ENCODE measurements at regions not wholly inside any gene's neighbourhood (a gene's known extent, or its start where the extent isn't known, plus 50 kb on each side); places are given as distances from the start of the nearest gene placed in this dataset.
"Not testable (repeated sequence)": the region's sequence is repeated elsewhere in the genome, so short reads cannot be mapped to it uniquely, and the experiment has no call there.

DNA sequence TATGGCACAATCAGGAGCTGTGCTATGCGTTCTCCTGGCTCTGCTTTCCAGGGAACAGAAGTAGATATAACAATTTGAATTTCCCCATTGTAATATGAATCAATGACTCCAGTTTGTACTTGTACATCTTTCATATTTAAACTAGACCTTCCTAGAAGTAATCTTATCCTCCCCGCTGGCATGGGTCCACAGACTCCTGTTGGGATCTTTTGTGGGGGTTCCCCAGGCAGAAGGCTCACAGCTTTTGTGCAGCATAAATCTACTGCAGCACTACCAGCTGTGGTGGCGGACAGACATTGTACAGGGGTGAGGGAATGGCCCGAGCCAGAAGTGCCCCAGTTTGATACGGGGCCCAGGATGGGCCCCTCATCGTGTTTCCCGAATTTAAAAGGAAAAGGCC, 1042.1 kb downstream of the STPG2 start:
- H3K27ac ChIP-seq (ENCODE audit: low read depth, low read length); H3K4me3 Mint-ChIP-seq; H3K4me1 ChIP-seq (ENCODE audit: insufficient read depth, low read length); H3K27ac Mint-ChIP-seq; POLR2A ChIA-PET; H3K4me3 ChIP-seq (ENCODE audit: low read length); DNase-seq; CTCF ChIA-PET; H3K36me3 Mint-ChIP-seq; H3K27me3 ChIP-seq (ENCODE audit: insufficient read depth, low read length, poor library complexity, severe bottlenecking); H3K9me3 Mint-ChIP-seq; H3K4me1 Mint-ChIP-seq; H3K9me3 ChIP-seq (ENCODE audit: low read length); H3K27me3 Mint-ChIP-seq; H3K36me3 ChIP-seq (ENCODE audit: insufficient read depth, low read length): not testable (repeated sequence)

DNA sequence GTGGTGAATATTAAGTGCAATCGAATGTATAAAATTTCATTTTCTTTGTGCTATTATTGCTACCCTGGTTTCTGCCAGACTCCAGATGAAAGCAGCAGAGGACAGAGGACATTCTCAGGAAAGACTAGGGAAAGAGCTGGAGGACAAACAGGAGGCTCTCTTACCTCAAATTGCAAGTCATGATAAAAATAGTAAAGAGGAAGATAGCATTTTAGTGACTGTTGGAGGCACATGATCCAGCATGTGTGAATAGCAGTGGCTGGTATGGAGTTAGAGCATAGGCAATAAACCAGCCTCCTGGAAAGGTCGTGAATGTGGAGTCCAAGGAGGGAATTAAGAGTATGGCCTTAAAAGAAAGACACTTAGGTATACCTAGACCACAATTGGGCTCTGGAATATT, 1040.0 kb downstream of the STPG2 start:
- POLR2A ChIA-PET = no interaction called here
- H3K27ac ChIP-seq (ENCODE audit: low read depth, low read length) = no peak overlapping the region
- Mint-ChIP-seq H3K36me3 (no peaks in the 10 kb centered on the region), H3K4me3 (no peak overlapping the region), H3K27me3 (no peaks in the 10 kb centered on the region), H3K9me3 (peaks cover 0 to 7% (median 2%) of the 10 kb centered on the region in 5 donors), H3K4me1 (no peaks in the 10 kb centered on the region), H3K27ac (no peak overlapping the region)
- no peak for DNase-seq
- H3K36me3 ChIP-seq (ENCODE audit: insufficient read depth, low read length) = no peaks in the 10 kb centered on the region
- H3K4me3 ChIP-seq (ENCODE audit: low read length) = no peak overlapping the region
- H3K27me3 ChIP-seq (ENCODE audit: insufficient read depth, low read length, poor library complexity, severe bottlenecking) = no peaks in the 10 kb centered on the region
- H3K9me3 ChIP-seq (ENCODE audit: low read length) = no peaks in the 10 kb centered on the region
- H3K4me1 ChIP-seq (ENCODE audit: insufficient read depth, low read length) = no peaks in the 10 kb centered on the region
- CTCF ChIA-PET = no interaction called here

DNA sequence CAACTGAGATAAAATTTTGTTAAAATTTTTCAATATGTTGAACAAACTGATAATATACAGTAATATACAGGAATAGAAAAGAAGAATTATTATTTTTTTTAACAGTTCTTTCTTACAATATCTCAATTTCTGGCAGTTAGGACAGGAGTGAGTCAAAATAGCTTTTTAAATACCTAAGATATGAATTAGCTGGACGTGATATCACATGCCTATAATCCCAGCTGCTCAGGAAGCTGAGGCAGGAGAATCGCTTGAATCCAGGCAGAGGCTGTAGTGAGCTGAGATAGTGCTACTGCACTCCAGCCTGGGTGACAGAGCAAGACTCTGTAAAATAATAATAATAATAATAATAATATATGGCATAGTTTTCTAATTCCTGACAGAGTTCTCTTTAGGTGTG, 1039.3 kb downstream of the STPG2 start:
- no peaks in the 10 kb centered on the region for H3K27me3 Mint-ChIP-seq
- H3K4me1 Mint-ChIP-seq = no peaks in the 10 kb centered on the region
- H3K9me3 Mint-ChIP-seq = peaks cover 0 to 8% (median 2%) of the 10 kb centered on the region in 5 donors
- H3K27ac Mint-ChIP-seq = no peak overlapping the region
- H3K27me3 ChIP-seq (ENCODE audit: insufficient read depth, low read length, poor library complexity, severe bottlenecking) = no peaks in the 10 kb centered on the region
- DNase-seq = no peak
- H3K4me3 ChIP-seq (ENCODE audit: low read length) = no peak overlapping the region
- no peaks in the 10 kb centered on the region for H3K9me3 ChIP-seq (ENCODE audit: low read length)
- H3K4me3 Mint-ChIP-seq = no peak overlapping the region
- H3K4me1 ChIP-seq (ENCODE audit: insufficient read depth, low read length) = no peaks in the 10 kb centered on the region
- no peak overlapping the region for H3K27ac ChIP-seq (ENCODE audit: low read depth, low read length)
- no peaks in the 10 kb centered on the region for H3K36me3 Mint-ChIP-seq
- POLR2A ChIA-PET = no interaction called here
- CTCF ChIA-PET = no interaction called here
- no peaks in the 10 kb centered on the region for H3K36me3 ChIP-seq (ENCODE audit: insufficient read depth, low read length)

DNA sequence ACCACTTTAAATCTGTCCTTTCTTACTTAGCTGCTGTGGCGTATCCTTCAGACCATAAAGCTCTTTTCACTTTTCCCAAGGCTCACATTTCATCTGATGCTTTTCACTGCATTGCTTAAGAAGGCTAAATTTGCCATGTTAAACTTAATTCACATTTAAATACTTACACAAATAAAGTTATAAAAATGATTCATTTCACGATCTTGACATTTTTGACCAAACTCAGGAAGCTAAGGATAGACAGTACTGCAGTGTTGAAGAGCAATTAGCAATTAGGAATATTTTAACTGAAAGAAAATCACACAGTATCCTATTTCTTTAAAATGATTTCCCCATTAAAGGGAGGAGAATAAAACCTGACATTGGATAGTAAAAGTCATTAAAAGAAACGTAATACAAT, 1038.6 kb downstream of the STPG2 start:
- no peak for DNase-seq
- no peaks in the 10 kb centered on the region for H3K9me3 ChIP-seq (ENCODE audit: low read length)
- Mint-ChIP-seq H3K27me3 (no peaks in the 10 kb centered on the region), H3K9me3 (peaks cover 0 to 8% (median 2%) of the 10 kb centered on the region in 5 donors), H3K27ac (no peak overlapping the region), H3K4me3 (no peak overlapping the region), H3K4me1 (no peaks in the 10 kb centered on the region), H3K36me3 (no peaks in the 10 kb centered on the region)
- POLR2A ChIA-PET = no interaction called here
- no peaks in the 10 kb centered on the region for H3K4me1 ChIP-seq (ENCODE audit: insufficient read depth, low read length)
- H3K27ac ChIP-seq (ENCODE audit: low read depth, low read length) = no peak overlapping the region
- no peaks in the 10 kb centered on the region for H3K36me3 ChIP-seq (ENCODE audit: insufficient read depth, low read length)
- H3K27me3 ChIP-seq (ENCODE audit: insufficient read depth, low read length, poor library complexity, severe bottlenecking) = no peaks in the 10 kb centered on the region
- CTCF ChIA-PET = no interaction called here
- no peak overlapping the region for H3K4me3 ChIP-seq (ENCODE audit: low read length)

DNA sequence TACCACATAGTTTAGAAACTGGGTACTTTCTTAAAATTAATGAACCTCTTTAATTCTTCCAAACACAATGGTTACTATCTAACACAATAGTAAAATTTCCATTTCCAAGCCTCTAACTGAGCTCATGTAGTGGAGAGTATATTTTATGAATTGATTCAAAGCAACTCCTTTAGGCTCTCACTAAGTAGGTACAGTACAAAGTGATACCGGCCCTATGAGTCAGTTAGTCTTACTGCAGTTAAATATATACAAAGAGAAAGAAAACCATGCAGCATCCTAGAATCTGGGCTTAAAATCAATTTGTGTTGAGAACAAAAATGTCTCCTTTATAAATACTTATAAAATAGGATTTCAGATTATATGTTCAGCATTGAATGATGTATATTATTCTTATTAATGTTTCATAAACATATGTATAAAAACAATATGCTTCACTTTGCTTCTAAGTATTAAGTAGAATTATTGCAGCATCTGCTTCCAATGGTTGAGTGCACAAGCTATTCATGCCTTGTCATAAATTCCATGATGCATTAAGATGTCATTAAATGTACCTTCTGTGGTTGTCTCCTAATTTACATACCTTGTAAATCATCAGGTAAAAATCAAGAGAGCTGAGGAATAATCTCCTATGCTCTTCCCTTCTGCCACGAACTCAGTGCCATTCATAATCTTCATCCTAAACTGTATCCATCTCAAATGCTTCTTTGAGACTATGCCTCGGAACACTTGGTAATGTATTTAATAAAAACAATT, 1037.8 kb downstream of the STPG2 start:
- no peak overlapping the region for H3K27ac Mint-ChIP-seq
- no peaks in the 10 kb centered on the region for H3K4me1 Mint-ChIP-seq
- no peaks in the 10 kb centered on the region for H3K36me3 Mint-ChIP-seq
- no peak for DNase-seq
- Histone ChIP-seq H3K27ac (ENCODE audit: low read depth, low read length) (no peak overlapping the region), H3K27me3 (ENCODE audit: insufficient read depth, low read length, poor library complexity, severe bottlenecking) (no peaks in the 10 kb centered on the region), H3K36me3 (ENCODE audit: insufficient read depth, low read length) (no peaks in the 10 kb centered on the region), H3K4me1 (ENCODE audit: insufficient read depth, low read length) (no peaks in the 10 kb centered on the region), H3K4me3 (ENCODE audit: low read length) (no peak overlapping the region), H3K9me3 (ENCODE audit: low read length) (no peaks in the 10 kb centered on the region)
- CTCF ChIA-PET = no interaction called here
- H3K27me3 Mint-ChIP-seq = no peaks in the 10 kb centered on the region
- H3K4me3 Mint-ChIP-seq = no peak overlapping the region
- POLR2A ChIA-PET = no interaction called here
- peaks cover 0 to 8% (median 2%) of the 10 kb centered on the region in 5 donors for H3K9me3 Mint-ChIP-seq

- Histone ChIP-seq H3K27me3 (ENCODE audit: insufficient read depth, low read length, poor library complexity, severe bottlenecking) (no peaks in the 10 kb centered on the region), H3K9me3 (ENCODE audit: low read length) (no peaks in the 10 kb centered on the region), H3K4me1 (ENCODE audit: insufficient read depth, low read length) (no peaks in the 10 kb centered on the region), H3K4me3 (ENCODE audit: low read length) (no peak overlapping the region), H3K36me3 (ENCODE audit: insufficient read depth, low read length) (no peaks in the 10 kb centered on the region), H3K27ac (ENCODE audit: low read depth, low read length) (no peak overlapping the region)
- POLR2A ChIA-PET = no interaction called here
- H3K4me1 Mint-ChIP-seq = no peaks in the 10 kb centered on the region
- no peaks in the 10 kb centered on the region for H3K36me3 Mint-ChIP-seq
- no peak overlapping the region for H3K27ac Mint-ChIP-seq
- peaks cover 0 to 8% (median 2%) of the 10 kb centered on the region in 5 donors for H3K9me3 Mint-ChIP-seq
- CTCF ChIA-PET = no interaction called here
- H3K27me3 Mint-ChIP-seq = no peaks in the 10 kb centered on the region
- no peak for DNase-seq
- H3K4me3 Mint-ChIP-seq = no peak overlapping the region
These were observed 1037.1 kb downstream of the STPG2 start for GRCh38 chr4:97106161-97106560.

DNA sequence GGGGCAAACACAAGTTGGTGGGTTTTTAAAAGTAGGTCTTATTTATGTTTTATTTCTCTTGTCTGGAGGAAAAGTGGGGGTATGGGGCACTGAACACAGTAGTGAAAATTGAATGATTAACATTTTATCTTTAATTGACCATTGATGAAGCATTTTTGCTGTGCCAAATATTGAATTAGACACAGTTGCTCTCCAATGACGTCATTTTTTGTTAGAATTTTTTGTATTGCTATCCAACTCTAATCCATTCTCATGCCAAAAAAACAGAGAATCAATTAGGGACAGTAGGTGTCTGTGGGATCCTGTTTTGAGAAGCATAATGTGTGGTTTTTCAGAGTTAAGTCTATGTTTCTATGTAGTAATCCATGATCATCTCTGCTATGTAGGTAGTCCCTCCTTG, 1032.8 kb downstream of the STPG2 start:
- Histone ChIP-seq H3K36me3 (ENCODE audit: insufficient read depth, low read length) (no peaks in the 10 kb centered on the region), H3K9me3 (ENCODE audit: low read length) (no peaks in the 10 kb centered on the region), H3K27ac (ENCODE audit: low read depth, low read length) (no peak overlapping the region), H3K4me1 (ENCODE audit: insufficient read depth, low read length) (no peaks in the 10 kb centered on the region), H3K4me3 (ENCODE audit: low read length) (no peak overlapping the region), H3K27me3 (ENCODE audit: insufficient read depth, low read length, poor library complexity, severe bottlenecking) (no peaks in the 10 kb centered on the region)
- H3K27me3 Mint-ChIP-seq = no peaks in the 10 kb centered on the region
- CTCF ChIA-PET = no interaction called here
- no peak overlapping the region for H3K4me3 Mint-ChIP-seq
- H3K4me1 Mint-ChIP-seq = no peaks in the 10 kb centered on the region
- no peak for DNase-seq
- H3K27ac Mint-ChIP-seq = no peak overlapping the region
- no peaks in the 10 kb centered on the region for H3K36me3 Mint-ChIP-seq
- POLR2A ChIA-PET = no interaction called here
- H3K9me3 Mint-ChIP-seq = peaks cover 0 to 8% (median 3%) of the 10 kb centered on the region in 5 donors

DNA sequence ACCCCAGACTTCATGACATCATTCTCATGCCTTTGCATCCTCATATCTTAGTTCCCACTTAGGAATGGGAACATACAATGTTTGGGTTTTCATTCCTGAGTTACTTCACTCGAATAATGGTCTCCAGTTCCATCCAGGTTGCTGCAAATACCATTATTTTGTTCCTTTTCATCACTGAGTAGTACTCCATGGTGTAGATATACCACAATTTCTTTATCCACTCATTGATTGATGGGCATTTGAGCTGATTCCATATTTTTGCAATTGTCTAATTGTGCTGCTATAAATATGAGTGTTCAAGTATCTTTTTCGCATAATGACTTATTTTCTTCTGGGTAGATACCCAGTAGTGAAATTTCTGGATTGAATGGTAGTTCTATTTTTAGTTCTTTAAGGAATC, 1026.8 kb downstream of the STPG2 start:
- Mint-ChIP-seq H3K27ac (no peak overlapping the region), H3K9me3 (peaks cover 6 to 20% (median 12%) of the 10 kb centered on the region in 5 donors), H3K36me3 (no peaks in the 10 kb centered on the region), H3K4me1 (no peaks in the 10 kb centered on the region), H3K4me3 (no peak overlapping the region), H3K27me3 (no peaks in the 10 kb centered on the region)
- ChIA-PET POLR2A (no interaction called here), CTCF (no interaction called here)
- no peaks in the 10 kb centered on the region for H3K27me3 ChIP-seq (ENCODE audit: insufficient read depth, low read length, poor library complexity, severe bottlenecking)
- H3K4me3 ChIP-seq (ENCODE audit: low read length) = no peak overlapping the region
- H3K9me3 ChIP-seq (ENCODE audit: low read length) = no peaks in the 10 kb centered on the region
- H3K27ac ChIP-seq (ENCODE audit: low read depth, low read length) = no peak overlapping the region
- no peaks in the 10 kb centered on the region for H3K4me1 ChIP-seq (ENCODE audit: insufficient read depth, low read length)
- H3K36me3 ChIP-seq (ENCODE audit: insufficient read depth, low read length) = no peaks in the 10 kb centered on the region
- DNase-seq = no peak

- Histone ChIP-seq H3K4me1 (ENCODE audit: insufficient read depth, low read length) (no peaks in the 10 kb centered on the region), H3K27ac (ENCODE audit: low read depth, low read length) (no peak overlapping the region), H3K4me3 (ENCODE audit: low read length) (no peak overlapping the region), H3K27me3 (ENCODE audit: insufficient read depth, low read length, poor library complexity, severe bottlenecking) (no peaks in the 10 kb centered on the region), H3K9me3 (ENCODE audit: low read length) (no peaks in the 10 kb centered on the region), H3K36me3 (ENCODE audit: insufficient read depth, low read length) (no peaks in the 10 kb centered on the region)
- Mint-ChIP-seq H3K36me3 (no peaks in the 10 kb centered on the region), H3K27me3 (no peaks in the 10 kb centered on the region), H3K9me3 (peaks cover 6 to 25% (median 12%) of the 10 kb centered on the region in 5 donors), H3K4me1 (no peaks in the 10 kb centered on the region), H3K4me3 (no peak overlapping the region), H3K27ac (no peak overlapping the region)
- POLR2A ChIA-PET = no interaction called here
- CTCF ChIA-PET = no interaction called here
- DNase-seq = no peak
These were observed 1021.8 kb downstream of the STPG2 start for GRCh38 chr4:97121493-97121892.

Measured in CD8-positive, alpha-beta memory T cell (primary cell).